Psoas muscle (tissue), 7 donors: ENCODE measurements at regions not wholly inside any gene's neighbourhood (a gene's known extent, or its start where the extent isn't known, plus 50 kb on each side); places are given as distances from the start of the nearest gene placed in this dataset.

Experiments used
- ATAC-seq, 4 donors: fragments of 200-7000 bp; cut with Tn5 transposase; one replicate each; pipeline ENCODE4 v1.9.1; 2020; ENCODE audit warnings: moderate library complexity in 3 of 4, mild to moderate bottlenecking in 2 of 4
- DNase-seq, 2 donors: peaks; one replicate each; pipeline ENCODE4 v3.0.0-alpha.2; 2020
- H3K27ac ChIP-seq: fragments of 200-600 bp; one replicate; pipeline ENCODE4 v1.8.0; 2022
- H3K27me3 ChIP-seq, 3 donors: fragments of 200-600 bp in 1 of 3; one replicate each; pipeline versions ENCODE4 v1.6.1 to v1.8.0; 2013 to 2022; ENCODE audit warnings: low read length in 2 of 3, mild to moderate bottlenecking in 2 of 3, moderate library complexity in 1 of 3; ENCODE audit not compliant: insufficient read depth in 3 of 3
- H3K36me3 ChIP-seq, 2 donors: fragments of 200-600 bp in 1 of 2; one replicate each; pipeline versions ENCODE4 v1.6.1 to v1.8.0; 2013 to 2022; ENCODE audit warnings: low read depth in 1 of 2, mild to moderate bottlenecking in 1 of 2, moderate library complexity in 1 of 2; ENCODE audit not compliant: insufficient read depth in 1 of 2
- H3K4me1 ChIP-seq: fragments of 200-600 bp; one replicate; pipeline ENCODE4 v1.8.0; 2022
- H3K4me3 ChIP-seq: fragments of 200-600 bp; one replicate; pipeline ENCODE4 v1.8.0; 2022; ENCODE audit warnings: mild to moderate bottlenecking
- H3K9me3 ChIP-seq: fragments of 200-600 bp; one replicate; pipeline ENCODE4 v1.8.0; 2022
- WGBS, 3 donors: extraction: QIAGEN DNeasy Blood & Tissue Kit; methylation state at CpG; one replicate each; pipeline versions ENCODE4 v1.1.6 to v1.1.7; 2013; 5-methylcytosine and 5-hydroxymethylcytosine counted together
- intact Hi-C, 2 donors: fragments of 100-400 bp; cut with DNase I; formaldehyde crosslinking; loops; one replicate each; pipeline versions ENCODE4 v1.11.0 to v1.14.2; 2022
- TF ChIP-seq, protein P1 (sequence below): fragments of 200-600 bp; IDR thresholded peaks from one replicate; pipeline ENCODE4 v1.8.0; 2022; ENCODE audit warnings: antibody characterized with exemption
- donor health status: healthy with polysubstance abuse.
- donor health status: DM: no; HTN: no; CAD: no; lungs with moderate emphysema.
- donor health status: Bipolar disorder and iron deficiency.
- donor health status: healthy.
- donor health status: DM: yes; HTN: yes; CAD: no.
- donor health status: DM: no; HTN: no; CAD: no.
- donor health status: DM: yes; HTN: yes; CAD: no.

DNA sequence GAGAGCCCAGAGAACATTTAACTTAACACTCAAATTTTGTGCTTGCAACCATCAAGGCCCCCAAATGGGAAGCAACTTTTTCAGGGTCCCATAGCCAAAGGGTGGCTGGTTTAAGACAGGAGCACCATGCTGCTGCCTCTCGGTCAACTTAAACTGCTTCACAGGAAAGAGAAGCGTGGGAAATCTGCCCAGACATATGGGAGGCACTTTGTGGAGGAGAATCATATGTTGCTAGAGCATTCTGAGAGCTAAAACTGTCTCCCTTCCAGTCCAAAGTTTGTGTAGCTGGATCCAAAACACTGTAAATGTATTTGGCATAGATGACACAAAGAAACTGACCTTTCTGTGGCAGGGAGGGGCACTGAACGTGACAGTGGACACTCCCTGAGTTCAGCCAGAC is 305.9 kb upstream of the RORA start:
- DNase-seq (no peak), ATAC-seq (no peak)
- no peaks in the 10 kb centered on the region for H3K27me3 ChIP-seq
- TF ChIP-seq, protein P1, sequence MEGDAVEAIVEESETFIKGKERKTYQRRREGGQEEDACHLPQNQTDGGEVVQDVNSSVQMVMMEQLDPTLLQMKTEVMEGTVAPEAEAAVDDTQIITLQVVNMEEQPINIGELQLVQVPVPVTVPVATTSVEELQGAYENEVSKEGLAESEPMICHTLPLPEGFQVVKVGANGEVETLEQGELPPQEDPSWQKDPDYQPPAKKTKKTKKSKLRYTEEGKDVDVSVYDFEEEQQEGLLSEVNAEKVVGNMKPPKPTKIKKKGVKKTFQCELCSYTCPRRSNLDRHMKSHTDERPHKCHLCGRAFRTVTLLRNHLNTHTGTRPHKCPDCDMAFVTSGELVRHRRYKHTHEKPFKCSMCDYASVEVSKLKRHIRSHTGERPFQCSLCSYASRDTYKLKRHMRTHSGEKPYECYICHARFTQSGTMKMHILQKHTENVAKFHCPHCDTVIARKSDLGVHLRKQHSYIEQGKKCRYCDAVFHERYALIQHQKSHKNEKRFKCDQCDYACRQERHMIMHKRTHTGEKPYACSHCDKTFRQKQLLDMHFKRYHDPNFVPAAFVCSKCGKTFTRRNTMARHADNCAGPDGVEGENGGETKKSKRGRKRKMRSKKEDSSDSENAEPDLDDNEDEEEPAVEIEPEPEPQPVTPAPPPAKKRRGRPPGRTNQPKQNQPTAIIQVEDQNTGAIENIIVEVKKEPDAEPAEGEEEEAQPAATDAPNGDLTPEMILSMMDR = no peak
- no peaks in the 10 kb centered on the region for H3K9me3 ChIP-seq
- H3K36me3 ChIP-seq = no peaks in the 10 kb centered on the region
- WGBS, 3 donors = 68 to 76% (median 75%) methylated on average over 3 of the region's 3 CpGs
- no peak overlapping the region for H3K4me3 ChIP-seq
- H3K4me1 ChIP-seq = no peaks in the 10 kb centered on the region
- intact Hi-C loops = loop anchor here in 1 of 2 donors (10.0 kb wide), 1 partner anchor 300 kb away; no protein-coding TSS in a partner anchor
- no peak overlapping the region for H3K27ac ChIP-seq

- Histone ChIP-seq H3K4me1 (no peaks in the 10 kb centered on the region), H3K4me3 (no peak overlapping the region), H3K27ac (no peak overlapping the region), H3K27me3 (no peaks in the 10 kb centered on the region), H3K9me3 (no peaks in the 10 kb centered on the region), H3K36me3 (no peaks in the 10 kb centered on the region)
- DNase-seq = no peak
- ATAC-seq = peak in 1 of 4 donors; percentile 58
- TF ChIP-seq, protein P1 = no peak
- intact Hi-C loops = loop anchor here in 1 of 2 donors (10.0 kb wide), 1 partner anchor 304 kb away; no protein-coding TSS in a partner anchor
- whole genome bisulfite sequencing, 3 donors = 57 to 80% (median 79%) methylated on average over 2 of the region's 2 CpGs
Measured at GRCh38 chr15:61530769-61531168, 301.7 kb upstream of the RORA start.

DNA sequence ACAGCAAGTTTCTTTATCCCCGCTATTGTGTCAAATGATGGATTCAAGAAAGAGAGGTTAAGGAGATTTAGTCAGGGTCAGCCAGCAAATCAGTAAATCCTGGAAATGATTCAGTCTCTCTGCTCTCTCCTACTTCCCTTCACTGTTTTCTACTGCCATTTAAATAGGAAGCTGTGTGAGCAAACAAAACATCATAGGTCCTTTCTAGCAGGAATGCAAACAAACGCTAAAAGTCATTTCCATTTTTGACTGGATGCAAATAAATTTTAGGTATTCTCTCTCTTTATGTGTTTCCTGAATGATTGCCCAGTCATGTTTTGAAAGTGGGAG is 299.4 kb upstream of the RORA start:
- DNase-seq = no peak
- H3K36me3 ChIP-seq = no peaks in the 10 kb centered on the region
- intact Hi-C loops = no loop called here
- TF ChIP-seq, protein P1 = no peak
- H3K4me1 ChIP-seq = no peaks in the 10 kb centered on the region
- no peak overlapping the region for H3K4me3 ChIP-seq
- no peak for ATAC-seq
- no peaks in the 10 kb centered on the region for H3K27me3 ChIP-seq
- H3K9me3 ChIP-seq = no peaks in the 10 kb centered on the region
- no peak overlapping the region for H3K27ac ChIP-seq
- 40 to 48% (median 47%) methylated on average over 2 of the region's 2 CpGs for WGBS, 3 donors

DNA sequence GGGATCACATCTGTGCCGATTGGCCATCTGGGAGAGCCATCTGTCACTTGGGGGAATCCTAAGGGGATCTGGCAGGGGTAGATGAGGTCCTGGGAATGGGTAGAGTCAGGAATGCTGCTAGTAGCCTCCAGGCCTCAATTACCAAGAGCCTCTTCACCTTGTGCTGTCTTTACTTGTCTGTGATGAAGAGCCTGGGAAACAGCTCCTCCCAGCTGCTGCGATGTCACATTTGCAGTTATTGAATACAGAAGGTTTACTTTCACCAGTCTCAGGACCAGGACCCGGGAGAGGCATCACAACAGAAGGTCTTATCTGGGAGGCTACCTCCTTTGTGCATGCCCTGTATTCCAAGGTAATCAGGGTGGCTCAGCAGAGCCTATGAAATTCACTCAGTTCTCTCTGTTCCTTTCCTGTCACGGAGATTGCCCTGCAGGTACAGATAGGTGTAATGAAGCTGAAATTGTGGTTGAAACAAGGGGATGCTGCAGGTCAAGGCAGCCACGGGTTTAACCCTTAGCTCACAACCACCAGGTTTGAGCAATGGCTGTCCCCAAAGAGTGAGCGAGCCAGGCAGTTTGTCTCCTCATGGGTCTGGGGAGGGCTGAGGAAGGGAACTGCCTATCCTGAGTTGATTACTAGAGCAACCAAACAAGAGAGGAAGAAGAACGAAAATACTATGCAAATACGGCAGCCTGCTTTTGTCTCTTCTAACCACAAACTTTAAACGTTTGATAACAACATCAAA is 298.9 kb upstream of the RORA start:
- TF ChIP-seq, protein P1 = no peak
- Histone ChIP-seq H3K27me3 (no peaks in the 10 kb centered on the region), H3K4me3 (no peak overlapping the region), H3K27ac (no peak overlapping the region), H3K9me3 (no peaks in the 10 kb centered on the region), H3K4me1 (no peaks in the 10 kb centered on the region), H3K36me3 (no peaks in the 10 kb centered on the region)
- DNase-seq (no peak), ATAC-seq (no peak)
- WGBS, 3 donors = 62 to 70% (median 70%) methylated on average over 9 of the region's 9 CpGs
- intact Hi-C loops = no loop called here

DNA sequence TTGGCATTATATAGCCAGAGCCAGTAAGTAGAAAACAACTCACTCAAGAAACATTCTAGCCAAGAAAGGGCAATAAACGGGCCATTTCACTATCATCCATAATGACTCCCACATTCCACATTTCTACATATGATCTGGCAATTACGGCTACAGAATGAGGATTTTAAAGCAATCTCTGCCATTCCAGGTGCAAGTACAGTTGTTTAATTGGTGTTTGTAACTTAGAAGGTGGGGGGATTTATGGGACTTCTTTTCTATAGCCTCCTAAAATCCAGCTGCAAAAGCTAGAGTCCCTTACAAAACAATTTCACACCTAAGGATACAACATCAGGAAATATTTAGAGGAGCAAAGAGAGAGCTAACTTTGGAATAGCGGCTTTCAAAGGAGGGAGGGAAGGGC is 295.4 kb upstream of the RORA start:
- ATAC-seq (no peak), DNase-seq (no peak)
- Histone ChIP-seq H3K9me3 (no peaks in the 10 kb centered on the region), H3K4me1 (no peaks in the 10 kb centered on the region), H3K36me3 (no peaks in the 10 kb centered on the region), H3K27ac (no peak overlapping the region), H3K27me3 (no peaks in the 10 kb centered on the region), H3K4me3 (no peak overlapping the region)
- 46 to 48% (median 48%) methylated on average over 3 of the region's 3 CpGs for WGBS, 3 donors
- intact Hi-C loops = no loop called here
- TF ChIP-seq, protein P1 = no peak
